Retina (tissue), 1 donor: ENCODE measurements at regions not wholly inside any gene's neighbourhood (a gene's known extent, or its start where the extent isn't known, plus 50 kb on each side); places are given as distances from the start of the nearest gene placed in this dataset.
"Not testable (repeated sequence)": the region's sequence is repeated elsewhere in the genome, so short reads cannot be mapped to it uniquely, and the experiment has no call there.

Experiments
- DNase-seq: peaks from one replicate; pipeline ENCODE4 v3.0.0-alpha.2; 2016

GRCh38 chr10:125448596-125448995, 234.4 kb downstream of the TEX36 start:
- no peak for DNase-seq

DNA sequence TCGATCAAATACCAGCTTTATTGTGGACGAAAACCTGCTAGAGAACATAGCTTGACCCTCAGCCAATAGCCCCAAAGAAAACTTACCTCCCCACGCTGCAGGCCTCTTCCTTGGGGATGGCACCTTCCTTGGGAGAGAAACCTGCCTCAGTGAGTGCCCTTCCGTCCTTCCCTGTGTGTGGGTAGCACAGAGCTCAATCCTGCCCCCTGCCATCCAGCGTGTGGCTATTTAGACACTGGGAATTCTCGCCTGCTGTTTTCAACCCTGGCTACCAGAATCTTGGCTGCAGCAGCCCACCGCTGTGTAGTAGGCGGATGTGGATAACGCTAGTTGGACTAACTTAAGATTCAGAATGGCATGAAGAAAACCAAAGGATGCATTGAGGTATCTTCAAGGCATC, 238.2 kb downstream of the TEX36 start:
- DNase-seq = no peak

DNA sequence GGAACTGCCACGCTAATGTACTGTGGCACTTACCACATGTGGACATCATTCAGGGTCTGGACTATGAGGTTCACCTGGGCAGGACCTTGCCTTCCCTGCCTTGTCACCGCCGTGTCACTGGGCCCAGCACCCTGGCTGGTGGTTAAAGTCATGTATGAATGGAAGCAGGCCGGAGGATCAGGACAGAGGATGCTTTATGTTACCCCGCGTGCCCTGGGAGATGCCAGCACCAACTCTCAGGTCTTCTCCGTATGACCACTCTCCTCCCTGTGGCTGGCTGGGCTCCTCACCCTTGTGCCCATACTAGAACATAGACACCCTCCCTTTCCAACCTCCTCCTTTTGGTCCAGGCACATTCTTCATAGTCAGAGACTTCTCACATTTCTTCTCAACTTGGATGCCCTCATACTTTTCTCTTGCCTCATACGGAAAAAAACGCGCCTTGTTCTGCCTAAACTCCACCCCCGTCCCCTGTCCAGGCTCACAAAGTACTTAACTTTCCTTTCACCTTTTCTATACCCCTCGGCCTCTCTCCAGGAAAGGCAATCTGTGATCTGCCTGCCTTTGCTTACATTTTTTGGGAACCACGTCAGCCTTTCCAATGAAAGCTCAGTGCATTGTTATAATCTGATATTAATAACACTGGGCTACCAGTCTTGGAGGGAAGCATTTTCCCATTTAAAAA, 240.0 kb downstream of the TEX36 start:
- DNase-seq = no peak

DNA sequence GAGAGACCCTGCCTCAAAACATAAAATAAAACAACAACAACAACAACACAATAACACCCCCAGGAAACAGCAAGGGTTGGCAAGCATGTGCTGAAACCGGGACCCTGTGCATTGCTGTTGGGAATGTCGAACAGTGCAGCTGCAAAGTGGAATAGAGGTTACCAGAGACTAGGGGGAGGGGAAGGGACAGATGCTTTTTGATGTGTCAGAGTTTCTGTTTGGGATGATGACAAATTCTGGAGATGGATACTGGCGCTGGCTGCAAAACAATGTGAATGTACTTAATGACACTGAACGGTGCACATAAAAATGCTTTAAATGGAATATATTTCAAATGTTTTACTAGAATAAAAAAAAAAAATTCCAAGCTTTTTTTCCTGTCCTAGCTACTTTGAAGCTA, 241.8 kb downstream of the TEX36 start:
- no peak for DNase-seq

DNA sequence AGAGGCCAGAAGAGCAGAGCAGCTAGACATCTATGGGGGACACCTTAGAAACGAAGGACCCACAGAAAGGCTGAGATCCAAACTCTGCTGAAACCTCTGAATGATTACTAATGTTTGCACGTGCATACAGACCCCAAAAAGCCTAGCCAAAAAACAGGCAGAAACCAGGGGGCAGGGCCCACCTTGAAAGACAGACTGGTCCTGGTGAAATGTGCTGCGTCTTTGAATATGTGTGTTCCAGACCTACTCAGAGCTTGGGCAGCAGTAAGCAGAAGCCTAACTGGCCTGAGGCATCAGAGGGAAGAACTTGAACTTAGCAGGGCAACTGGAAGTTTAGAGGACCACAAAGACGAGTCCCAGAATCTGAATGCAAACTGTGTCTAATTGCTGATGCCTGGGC, 251.8 kb downstream of the TEX36 start:
- DNase-seq = no peak

- DNase-seq = no peak
Observed at GRCh38 chr10:125428054-125428453, 254.9 kb downstream of the TEX36 start.

GRCh38 chr10:125424191-125424847, 258.6 kb downstream of the TEX36 start:
- DNase-seq = no peak

DNA sequence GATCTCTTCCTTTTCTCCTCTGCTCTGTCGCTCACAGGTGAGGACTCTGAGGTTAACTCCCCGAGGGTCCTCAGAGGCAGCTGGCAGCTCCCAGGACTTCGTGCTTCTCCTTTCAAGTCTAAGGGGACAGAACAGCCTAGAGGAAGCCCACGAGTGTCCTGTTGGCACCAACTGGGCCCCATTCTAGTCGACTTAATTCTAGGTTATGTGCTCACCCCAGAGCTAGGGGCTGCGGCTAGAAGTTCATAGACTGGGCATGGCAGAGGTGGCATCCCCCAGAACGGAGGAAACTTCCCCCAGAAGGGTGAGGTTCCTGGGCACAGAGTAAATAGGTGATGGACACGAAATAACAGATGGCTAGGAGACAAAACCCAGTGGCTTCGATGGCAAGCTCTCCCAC, 259.4 kb downstream of the TEX36 start:
- no peak for DNase-seq

DNA sequence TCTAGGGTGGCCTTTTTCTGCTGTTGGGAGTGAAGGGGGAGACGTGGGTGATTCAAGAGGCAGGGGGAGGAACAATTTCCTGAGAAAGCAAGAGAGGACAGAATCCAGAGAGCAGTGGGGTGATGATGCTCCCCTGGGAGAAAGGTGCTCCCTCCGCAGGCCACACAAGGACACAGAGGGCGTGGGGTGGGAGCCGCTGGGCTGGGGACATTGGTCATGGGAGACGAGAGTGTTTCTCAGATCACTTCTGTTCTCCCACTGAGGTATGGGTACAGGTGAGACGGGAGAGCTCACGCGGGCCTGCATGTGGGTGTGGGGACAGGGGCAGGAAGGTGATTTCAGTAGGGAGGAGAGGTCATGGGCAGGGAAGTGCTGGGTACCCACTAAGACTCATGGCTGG, 259.5 kb upstream of the CTBP2 start:
- DNase-seq = no peak

GRCh38 chr10:125419146-125419545, 258.8 kb upstream of the CTBP2 start:
- DNase-seq = no peak

- no peak for DNase-seq
Observed at GRCh38 chr10:125417605-125418004, 257.2 kb upstream of the CTBP2 start.

GRCh38 chr10:125415964-125416363, 255.6 kb upstream of the CTBP2 start:
- DNase-seq = no peak

DNA sequence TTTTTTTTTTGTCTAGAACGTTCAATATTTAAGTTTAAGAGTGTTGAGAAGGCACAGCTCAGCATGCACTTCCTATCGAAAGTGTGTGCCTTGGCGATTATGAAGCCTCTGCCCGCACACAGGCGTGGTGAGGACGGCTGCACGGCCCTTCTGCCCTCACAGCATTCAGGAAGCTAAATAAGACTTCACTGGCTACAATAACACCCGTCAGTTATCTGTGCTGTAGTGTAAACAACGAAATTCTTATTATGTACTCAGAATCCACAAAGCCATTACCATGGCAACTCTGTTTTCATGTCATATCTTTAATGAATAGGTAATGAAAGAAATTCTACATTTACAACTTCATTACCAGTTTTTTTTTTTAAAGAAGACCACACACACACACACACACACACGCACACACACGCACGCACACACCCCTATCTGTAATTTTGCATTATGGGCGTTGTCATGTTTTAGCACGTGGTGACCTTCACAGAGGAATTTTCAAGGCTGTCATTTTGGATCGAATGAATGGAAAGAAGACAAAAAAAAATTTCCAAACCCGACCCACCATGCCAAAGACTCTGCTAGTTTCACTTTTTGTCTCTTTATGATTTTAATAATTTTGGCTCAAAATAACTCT, 254.8 kb upstream of the CTBP2 start:
- no peak for DNase-seq

DNA sequence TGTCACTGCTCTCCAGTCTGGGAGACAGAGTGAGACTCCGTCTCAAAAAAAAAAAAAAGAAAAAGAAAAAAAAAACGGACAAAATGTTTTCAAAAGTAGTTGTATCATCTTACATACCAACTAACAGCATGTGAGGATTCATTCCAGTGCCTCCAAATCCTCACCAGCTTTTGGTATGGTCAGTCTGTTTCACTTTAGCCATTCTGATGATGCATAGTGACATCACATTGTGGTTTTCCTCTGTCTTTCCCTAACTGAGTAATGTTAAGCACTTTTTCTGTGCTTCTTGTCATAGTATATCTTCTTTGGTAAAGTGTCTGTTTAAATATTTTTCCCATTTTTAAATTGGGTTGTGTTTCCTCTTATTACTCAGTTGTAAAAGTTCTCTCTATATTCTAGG, 251.4 kb upstream of the CTBP2 start:
- no peak for DNase-seq

GRCh38 chr10:125409756-125410155, 249.4 kb upstream of the CTBP2 start:
- DNase-seq = no peak

GRCh38 chr10:125407557-125407956, 247.2 kb upstream of the CTBP2 start:
- no peak for DNase-seq

DNA sequence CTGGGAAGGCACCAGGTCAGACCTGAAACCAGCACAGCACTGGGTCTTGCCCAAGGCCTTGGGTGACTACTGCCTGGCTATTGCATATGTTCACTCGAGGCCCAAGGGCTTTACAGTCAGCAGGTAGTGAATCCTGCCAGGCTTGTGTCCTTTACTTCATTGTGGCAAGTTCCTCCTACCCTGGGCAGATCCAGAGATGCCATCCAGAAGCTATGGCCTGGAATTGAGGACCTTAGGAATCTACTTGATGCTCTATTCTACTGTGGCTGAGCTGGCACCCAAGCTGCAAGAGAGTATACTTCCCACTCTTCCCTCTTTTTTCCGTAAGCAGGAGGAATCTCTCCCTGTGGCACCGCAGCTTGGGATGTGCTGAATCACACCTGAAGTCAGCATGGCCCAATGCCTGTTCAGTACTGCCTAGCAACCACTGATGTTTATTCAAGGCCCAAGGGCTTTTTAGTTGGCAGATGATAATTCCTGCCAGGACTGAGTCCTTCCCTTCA, 246.7 kb upstream of the CTBP2 start:
- DNase-seq = no peak

GRCh38 chr10:125404902-125405301, 244.5 kb upstream of the CTBP2 start:
- DNase-seq = not testable (repeated sequence)

- DNase-seq = no peak
Observed at GRCh38 chr10:125401462-125401861, 241.1 kb upstream of the CTBP2 start.

- no peak for DNase-seq
Observed at GRCh38 chr10:125399289-125399688, 238.9 kb upstream of the CTBP2 start.

DNA sequence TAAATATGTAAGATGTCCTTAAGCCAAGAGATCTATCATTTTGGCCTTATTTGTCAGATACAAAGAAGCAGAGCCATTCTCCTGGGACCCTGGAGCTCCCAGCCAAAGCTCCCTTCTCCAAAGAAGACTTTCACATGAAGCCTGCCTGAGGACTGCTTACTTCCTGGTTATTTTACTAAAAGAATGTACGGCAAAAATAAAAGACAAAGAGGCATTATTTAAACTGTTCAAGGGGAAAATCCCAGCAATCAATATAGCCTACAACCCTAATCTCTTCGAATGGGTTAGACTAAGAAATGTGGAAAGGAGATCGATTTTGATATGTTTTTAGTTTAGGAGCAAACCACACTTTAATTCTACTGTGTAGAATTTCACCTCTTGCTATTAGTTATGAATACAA, 237.9 kb upstream of the CTBP2 start:
- no peak for DNase-seq

DNA sequence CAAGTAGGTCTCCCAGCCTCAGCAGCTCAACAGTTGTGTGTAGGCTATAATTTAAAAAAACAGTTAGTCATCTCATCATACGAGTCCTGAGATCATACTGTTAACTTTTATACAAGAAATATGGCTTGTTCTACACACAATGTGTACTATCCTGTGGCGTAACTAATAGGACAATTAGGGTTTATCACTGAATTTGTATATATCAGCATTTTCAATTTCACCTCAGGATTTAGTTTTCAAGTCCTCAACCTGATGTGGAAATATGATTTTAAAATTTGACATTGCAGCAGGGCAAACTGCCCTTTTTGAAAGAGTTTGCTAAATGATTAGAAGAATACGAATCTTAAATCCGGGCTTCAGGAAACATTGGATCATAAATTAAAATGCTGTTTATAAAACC, 237.2 kb upstream of the CTBP2 start:
- no peak for DNase-seq

DNA sequence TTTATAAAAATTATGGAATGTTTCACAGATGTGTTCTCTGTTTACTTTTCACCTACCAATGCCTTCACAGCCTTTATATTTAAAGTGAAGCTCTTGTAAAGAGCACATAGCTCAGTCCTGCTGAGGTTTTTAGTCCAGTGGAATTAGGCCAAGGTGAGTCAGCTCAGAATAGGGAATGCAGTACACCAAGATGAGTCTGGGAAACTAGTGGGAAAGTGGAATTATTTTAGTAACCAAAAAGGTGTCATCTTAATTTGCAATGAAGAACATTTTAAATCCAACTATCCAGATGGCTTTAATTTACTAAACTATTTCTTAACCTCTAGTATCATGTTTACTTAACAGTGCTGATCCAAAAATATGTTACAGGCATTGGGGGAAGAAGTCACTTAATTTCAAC, 236.3 kb upstream of the CTBP2 start:
- DNase-seq = no peak

DNA sequence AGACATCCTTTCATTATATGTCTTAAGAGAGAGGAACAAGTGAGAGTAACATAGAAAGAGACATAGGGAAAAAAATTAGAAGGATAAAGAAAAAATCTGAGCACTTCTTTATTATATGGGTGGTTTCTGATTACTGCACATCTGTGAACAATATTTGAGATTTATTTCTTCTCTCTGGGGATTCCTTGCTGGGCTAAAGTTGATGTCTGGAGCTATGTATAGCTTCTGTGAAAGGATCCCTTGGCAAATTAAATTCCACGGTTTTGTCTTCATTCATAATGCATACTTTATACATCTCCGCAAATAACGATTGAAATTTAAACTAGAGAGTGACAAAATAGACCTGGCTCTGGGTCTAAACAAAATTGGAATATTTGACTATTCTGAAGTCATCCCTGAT, 232.2 kb upstream of the CTBP2 start:
- DNase-seq = no peak
